Body of pancreas (tissue), 4 donors: ENCODE measurements at regions not wholly inside any gene's neighbourhood (a gene's known extent, or its start where the extent isn't known, plus 50 kb on each side); places are given as distances from the start of the nearest gene placed in this dataset.

Experiments
- POLR2A ChIP-seq, 3 donors: fragments of 450-650 bp; IDR thresholded peaks; one replicate each; pipeline ENCODE4 v1.6.1; 2016; ENCODE audit warnings: antibody characterized with exemption in 3 of 3, mild to moderate bottlenecking in 2 of 3
- TF ChIP-seq, protein P1 (sequence below), 7 experiments: fragments of 450-650 bp in 4 of 7; fragments of 200-600 bp in 3 of 7; sonication (generic) in 3 of 7; IDR thresholded peaks; one replicate each; pipeline ENCODE4 v1.5.1; 2016 to 2019; ENCODE audit warnings: antibody characterized with exemption in 7 of 7

DNA sequence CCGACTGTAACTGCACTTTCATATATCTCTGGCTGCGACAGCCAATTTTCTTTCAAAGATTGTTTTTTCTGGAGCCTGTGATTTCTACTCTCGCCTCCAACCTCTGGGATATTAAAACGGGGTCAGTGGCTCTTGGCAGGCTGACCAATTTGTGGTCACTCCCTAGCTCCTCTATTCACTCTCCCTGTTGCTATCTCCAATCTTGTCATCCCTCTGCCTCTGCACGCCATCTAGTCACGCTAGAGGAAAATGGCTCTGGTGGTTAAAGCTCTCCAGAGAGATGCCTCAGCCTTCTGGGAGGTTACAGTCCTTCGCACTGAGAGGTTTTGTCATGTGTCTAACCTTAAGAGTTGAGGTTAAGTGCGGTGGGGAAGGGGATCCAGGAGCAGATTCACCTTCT is 59.8 kb upstream of the CISTR start:
- TF ChIP-seq, protein P1, sequence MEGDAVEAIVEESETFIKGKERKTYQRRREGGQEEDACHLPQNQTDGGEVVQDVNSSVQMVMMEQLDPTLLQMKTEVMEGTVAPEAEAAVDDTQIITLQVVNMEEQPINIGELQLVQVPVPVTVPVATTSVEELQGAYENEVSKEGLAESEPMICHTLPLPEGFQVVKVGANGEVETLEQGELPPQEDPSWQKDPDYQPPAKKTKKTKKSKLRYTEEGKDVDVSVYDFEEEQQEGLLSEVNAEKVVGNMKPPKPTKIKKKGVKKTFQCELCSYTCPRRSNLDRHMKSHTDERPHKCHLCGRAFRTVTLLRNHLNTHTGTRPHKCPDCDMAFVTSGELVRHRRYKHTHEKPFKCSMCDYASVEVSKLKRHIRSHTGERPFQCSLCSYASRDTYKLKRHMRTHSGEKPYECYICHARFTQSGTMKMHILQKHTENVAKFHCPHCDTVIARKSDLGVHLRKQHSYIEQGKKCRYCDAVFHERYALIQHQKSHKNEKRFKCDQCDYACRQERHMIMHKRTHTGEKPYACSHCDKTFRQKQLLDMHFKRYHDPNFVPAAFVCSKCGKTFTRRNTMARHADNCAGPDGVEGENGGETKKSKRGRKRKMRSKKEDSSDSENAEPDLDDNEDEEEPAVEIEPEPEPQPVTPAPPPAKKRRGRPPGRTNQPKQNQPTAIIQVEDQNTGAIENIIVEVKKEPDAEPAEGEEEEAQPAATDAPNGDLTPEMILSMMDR (IDR thresholded peaks at IDR 0.05): no peak
- TF ChIP-seq POLR2A (IDR thresholded peaks at IDR 0.05): no peak
